ENCODE measurements at regions not wholly inside any gene's neighbourhood (a gene's known extent, or its start where the extent isn't known, plus 50 kb on each side); places are given as distances from the start of the nearest gene placed in this dataset.

DNA sequence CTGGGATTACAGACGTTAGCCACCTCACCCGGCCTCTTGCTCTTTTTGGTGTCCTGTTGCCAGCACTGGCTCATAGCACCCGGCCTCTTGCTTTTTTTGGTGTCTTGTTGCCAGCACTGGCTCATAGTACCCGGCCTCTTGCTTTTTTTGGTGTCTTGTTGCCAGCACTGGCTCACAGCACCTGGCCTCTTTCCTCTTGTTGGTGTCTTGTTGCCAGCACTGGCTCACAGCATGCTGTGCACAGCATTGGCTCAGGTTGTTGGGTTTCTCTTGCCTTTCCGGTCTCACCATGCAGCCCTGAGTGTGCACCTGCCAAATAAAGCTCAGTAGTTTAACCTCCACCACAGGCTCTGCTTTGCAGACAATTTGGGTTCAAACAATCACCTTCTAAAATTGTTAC, 208.2 kb downstream of the THBS2 start:
- DNase-seq: no peak

DNA sequence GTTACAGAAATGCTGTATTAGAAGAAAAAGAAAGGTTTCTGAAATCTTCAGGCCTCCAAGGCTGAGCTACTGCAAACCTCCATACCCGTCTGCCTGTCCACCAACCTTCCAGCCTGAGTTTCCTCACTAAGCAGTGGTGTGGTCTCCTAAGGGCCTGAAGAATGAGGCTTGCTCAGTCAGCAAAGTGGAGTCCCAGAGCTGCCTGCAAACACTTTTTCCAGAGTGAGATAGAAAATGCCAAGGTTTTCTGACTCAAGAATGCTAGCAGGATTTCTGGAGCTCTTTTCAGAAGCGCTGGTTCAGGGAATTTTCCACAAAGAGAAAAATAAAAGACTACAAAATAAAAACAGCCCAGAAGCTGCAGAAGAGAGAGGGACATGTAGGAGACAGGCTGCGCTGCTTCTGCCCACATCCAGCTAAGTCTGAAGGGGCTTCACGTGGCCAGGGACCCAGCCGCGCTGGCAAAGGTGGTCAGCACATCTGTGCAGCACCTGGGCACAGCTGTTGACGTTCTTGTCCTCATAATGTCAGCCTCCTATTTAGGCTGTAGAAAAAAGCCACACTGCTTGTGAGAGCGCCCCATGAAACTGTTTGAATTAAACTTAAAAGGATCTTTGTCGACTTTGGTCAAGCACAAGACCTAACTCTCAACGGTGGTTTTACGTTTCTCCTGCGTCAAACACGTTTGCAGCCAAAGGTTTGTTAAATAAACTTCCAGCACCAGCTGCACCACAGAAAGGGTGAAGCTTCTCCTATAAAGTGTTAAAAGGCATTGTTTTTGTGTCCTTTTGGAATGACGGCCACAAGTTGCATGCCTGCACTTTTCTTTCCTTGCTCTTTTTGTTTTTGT, 209.0 kb downstream of the THBS2 start:
- no peak for DNase-seq

DNA sequence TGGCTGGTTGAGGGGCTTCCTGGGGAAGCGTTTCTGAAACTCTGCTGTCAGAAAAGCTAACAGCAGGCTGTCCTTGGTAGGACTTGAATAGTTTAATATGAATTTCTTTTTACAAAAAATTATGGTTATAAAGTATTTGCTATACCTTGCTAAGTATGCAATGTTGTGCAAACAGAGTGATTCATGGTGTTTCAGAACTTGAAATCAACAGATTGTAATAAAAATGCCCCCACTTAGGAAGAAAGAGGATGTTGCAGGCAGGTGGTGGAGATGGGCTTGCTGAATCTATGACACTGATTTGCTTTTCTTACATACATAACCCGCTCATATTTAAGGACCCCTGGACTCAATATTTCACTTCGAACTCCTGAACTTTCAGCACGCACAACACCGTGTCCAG, 211.6 kb downstream of the THBS2 start:
- DNase-seq: no peak

DNA sequence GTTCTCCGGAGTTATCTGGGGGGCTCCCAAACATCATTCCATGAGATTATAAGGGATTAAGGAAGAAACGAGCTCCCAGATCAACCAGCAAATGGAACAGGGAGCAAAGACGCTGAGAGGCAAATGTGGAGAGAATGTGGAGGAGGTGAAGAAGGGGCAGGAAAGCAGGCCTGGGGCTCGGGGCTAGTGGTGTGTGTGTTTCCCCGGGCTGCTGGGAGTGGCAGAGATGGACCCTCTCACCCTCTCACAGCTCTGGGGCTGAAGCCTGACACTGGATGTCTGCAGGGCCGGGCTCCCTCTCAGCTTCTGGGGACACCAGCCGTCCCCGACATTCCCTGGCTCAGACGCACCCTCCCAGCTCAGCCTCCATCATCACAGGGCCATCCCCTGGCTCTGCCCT, 212.6 kb downstream of the THBS2 start:
- DNase-seq: no peak

DNA sequence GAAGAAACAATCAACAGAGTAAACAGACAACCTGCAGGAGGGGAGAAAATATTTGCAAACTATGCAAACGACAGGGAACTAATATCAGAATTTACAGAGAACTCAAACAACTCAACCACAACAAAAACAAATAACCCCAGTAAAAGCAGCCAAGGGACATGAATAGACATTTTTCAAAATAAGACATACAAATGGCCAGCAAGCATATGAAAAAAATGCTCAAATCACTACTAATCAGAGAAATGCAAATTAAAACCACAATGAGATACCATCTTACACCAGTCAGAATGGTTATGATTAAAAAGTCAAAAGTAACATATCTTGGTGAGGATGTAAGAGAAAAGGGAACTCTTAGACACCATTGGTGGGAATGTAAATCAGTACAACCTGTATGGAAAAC, 215.0 kb downstream of the THBS2 start:
- no peak for DNase-seq

DNA sequence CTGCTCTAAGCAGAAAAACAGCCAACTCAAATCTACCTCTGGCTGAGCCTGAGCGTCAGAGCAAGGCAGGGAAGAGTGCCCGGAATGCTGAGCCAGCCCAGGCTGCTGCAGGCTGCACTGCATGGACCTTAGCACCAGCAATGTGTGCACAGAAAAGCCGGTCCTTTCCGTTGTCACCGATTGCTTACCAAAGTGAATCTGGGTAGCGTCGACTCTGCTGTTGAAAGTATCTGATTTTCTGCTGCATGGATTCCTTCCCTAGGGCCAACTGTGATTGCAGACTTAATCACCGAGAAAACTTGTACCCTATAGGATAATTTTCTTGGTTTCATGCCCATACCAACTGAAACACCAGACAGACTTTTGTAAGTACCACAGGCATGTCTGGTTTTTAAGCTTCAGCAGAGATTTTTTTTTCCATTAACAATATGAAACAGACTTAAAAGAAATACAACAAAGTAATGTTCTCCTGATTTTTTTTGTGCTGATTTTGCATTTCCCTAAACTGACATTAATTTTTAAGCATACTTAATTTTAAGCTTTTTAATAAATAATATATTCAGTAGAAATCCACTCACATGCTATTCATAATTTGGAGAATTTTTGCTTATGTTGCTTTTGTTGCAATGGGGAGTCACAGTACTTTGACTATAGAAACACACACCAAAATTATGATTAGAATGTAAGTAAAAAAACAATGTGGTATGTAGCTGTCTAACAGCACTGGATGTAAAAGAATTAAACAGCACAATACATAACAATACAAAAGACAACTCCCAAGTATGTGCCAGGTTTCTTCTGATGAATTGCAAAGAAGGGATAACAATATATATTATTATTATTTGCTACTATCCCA, 218.0 kb downstream of the THBS2 start:
- no peak for DNase-seq

DNA sequence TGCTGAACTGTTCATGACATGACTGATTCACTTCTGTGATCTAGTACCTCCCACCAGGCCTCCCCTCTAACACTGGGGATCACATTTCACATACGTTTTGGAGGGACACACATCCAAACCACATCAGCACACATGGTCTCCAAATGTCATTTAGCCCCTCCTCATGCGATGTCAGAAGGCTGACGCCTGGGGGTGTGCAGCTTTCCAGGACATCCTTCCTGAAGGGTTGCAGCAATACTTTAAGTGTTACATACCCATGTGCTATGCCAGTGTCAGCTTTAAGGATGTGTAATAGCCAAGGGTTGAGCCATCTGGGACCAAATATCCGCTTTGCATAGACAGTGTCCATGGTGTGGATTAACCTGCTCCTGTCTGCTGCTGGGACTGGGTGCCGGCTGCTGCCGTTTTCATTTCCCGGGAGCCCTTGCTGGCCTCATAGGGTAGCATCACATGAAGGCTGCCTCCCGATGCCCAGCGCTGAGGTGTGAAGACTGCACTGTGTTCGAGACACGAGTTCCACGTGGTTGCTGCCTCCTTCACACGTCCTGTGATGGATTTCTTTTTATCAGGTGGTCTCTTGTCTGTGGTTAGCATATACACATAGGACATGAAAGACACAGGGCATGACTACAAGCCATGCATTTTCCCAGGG, 219.0 kb downstream of the THBS2 start:
- no peak for DNase-seq

DNA sequence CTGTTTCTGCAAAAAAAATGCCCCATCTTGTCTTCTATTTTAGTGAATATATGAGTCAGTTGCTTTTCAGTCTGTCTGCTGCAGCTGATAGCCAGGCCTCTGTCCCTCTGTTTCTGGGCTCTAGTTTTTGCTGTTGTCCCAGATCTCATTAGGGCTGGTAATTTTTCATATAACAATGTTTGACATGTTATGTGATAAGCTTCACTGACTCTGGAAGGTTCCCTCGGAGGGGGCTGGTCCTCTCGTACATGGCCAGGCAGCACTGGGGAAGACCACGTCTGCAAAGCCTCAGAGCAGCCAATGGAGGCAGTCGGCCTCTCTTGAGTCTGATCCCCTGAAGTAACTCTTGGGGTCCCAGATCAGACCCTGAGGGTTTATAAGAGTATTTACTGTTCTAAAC, 223.8 kb downstream of the THBS2 start:
- no peak for DNase-seq

DNA sequence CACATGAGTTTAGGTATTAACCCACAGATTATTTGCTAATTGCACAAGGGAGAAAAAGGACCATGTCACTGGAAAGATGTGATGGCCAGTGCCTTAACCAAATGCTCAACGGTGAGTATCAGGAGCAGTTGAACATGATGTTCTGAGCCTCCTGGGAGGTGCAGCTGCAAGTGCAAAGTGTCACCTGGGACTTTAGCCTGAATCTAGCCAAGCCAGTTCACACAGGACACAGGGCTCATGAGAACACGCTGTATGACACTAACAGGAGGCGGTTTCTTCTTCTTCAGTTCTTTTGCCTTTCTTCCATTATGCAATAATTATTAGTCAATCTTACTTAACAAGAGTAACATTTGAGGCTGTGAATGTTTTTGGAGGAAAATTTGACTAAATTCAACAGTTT, 225.3 kb downstream of the THBS2 start:
- no peak for DNase-seq

DNA sequence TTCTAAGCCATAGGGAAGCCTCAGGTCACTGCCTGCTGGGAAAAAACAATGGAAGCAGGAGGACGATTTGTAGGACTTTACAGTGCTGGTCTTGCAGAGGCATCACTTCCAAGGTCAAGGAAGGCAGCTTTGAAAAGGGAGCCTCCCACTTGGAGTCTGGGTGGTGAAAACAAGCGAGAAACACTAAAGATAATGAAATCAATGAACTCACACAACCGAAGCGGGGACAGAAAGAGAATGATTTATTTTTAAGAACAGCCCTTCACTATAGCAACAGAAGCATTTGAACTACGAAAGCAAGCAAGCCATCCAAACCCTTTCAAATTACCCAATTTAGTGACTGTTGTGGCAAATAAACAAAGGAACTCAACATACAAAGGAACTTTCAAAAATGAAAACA, 227.5 kb downstream of the THBS2 start:
- DNase-seq: peak; percentile 4

DNA sequence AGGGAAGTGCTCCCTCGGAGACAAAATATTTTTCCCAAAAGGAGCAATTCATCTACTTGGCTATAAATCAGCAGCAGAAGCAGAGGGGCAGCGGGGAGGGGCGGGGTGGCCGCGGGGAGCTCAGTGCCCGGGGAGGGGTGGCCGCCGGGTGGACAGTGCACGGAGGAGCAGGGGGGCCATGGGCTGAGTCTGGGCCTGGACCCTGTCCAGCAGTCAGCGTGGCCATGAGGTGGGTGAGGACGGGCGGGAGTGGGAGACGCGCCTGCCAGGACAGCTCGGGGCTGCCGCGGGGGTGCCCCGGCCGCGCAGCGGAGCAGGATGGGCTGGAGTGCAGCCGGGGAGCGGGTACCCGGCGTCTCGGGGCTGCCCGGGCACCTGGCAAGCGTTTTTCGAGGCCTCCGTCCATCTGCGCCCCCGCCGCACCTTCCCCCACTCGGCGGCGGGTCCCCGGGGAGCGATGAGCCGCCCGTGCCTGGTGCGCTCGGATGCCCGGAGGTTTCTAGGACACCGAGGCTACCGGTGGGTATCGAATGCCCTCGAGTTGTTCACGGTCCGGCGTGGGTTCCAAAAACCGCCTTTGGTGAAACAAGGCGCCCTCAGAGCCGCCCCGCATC, 229.5 kb downstream of the THBS2 start:
- no peak for DNase-seq

DNA sequence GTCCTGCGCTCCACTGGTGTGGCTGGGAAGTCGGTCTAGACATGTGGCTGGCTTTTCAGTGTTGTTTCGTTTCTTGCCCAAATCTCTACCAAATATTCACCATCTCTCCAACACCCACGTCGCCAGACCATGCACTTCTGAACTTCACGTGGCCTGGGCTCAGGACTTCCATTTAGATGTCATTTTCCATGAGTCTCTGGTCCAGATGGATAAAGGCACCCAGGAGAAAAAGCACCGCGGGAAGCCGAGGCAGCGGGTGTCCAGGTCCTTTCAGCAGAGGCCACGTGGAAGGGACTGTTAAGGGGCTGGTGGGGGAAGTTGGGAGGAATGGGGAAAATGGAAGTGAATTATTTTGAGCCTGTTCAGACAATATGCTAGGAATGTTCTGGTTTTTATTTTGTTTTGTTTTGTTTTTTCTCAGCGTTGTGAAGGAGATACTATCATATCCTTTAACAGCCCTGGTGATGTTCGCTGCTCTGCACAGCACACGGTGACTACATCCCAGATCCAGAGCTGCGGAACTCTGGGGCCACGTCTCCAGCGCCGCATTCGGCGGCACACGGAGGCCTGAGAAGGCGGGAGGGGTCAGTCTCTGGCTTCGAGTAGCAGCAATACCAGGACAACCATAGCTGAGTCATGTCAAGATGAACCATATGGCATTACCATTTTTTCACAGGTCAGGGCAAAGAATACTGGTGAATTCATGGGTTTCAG, 230.3 kb downstream of the THBS2 start:
- DNase-seq: no peak

DNA sequence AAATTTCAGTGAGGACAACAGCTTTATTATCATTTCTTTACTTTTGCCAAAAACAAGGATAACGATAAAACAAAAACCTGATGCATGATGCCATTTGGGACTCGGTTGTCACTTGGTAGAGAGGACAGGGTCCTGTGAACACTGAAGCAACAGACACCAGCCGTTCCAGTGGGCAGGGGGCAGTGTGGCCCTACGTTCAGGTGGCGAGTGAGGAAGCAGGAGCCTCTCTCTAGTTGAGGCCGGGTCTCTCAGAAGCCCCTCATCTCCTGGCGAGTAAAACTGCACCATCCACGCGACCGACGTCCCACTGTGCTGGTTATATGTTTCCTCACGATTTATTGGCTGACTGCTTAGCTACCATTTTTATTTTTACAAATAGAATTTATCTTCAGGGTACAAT, 231.6 kb downstream of the THBS2 start:
- DNase-seq: no peak

DNA sequence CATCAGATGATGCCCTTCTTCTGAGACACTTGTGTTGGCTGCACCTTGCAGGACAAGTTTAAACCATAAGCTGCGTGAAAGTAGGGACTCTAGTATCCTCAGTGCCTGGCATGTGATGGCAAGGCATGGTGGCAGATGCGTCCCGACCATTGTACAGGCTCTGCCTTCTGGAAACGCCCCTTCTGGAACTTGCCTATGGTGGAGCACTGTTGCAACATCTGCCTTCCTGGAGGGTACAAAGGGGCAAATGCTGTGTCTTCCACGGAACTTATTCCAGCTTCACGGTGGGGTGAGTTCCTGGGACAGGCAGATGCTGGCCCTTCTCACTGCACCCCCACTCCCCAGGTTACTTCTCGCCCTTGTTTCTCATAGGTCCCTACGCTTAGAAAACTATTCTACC, 232.8 kb downstream of the THBS2 start:
- no peak for DNase-seq

DNA sequence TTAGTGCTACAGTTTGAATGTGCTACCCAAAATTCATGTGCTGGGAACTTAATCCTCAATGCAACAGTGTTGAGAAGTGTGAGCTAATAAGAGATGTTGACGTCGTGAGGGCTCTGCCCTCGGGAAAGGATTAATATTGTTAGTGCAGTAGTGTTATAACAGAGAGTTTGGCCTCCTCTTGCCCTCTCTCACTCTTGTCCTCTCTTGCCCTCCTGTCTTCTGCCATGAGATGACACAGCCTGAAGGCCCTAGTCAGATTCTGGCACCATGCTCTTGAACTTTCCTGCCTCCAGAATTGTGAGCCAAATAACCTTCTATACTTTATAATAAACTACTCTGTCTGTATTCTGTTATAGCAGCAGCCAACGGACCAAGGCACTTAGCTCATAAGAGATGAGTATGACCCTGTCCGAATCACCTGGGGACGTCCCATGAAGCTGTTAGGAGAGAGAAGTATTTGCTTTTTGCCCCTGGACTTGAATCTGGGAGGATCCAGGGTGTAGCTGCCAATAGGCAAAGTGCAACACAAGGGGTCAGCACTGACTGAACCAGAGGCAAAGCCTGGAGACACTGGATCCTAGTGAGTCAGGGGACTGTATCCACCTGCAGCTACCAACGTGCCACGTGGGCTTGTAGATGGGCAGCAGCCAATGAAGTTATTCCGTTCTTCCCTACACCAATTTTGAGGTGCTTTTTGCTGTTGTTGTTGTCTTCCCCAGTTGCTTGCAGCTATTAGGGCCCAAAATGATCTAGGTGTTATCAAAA, 233.7 kb downstream of the THBS2 start:
- DNase-seq: no peak

DNA sequence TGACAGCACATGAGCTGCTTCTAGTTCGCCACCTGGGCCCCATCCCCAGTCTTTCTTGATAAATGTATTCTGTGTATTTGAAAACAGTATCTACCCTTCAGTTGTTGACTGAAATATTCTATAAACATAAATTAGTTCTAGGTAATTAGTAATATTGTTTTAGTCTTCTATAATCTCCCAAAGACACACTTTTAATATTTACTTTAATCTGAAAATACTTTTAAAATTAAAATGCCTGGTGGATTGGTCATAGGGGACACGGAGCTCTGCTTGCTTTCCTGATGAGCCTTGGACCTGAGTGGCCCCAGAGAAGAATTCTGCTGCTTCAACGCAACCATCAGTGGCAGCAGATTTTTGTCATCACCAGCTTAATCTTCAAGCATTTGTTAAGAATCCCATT, 234.5 kb downstream of the THBS2 start:
- no peak for DNase-seq

DNA sequence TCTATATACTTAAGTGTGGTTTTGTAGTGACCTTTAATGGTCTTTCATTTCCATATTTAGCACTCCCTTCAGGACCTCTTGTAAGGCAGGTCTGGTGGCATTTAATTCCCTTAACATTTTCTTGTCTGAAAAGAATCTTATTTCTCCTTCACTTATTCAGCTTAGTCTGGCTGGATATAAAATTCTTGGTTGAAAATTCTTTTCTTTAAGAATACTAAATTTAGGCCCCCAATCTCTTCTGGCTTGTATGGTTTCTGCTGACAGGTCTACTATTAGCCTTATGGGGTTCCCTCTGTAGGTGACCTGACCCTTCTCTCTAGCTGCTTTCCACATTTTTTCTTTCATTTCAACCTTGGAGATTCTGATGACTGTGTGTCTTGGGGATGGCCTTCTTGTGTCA, 236.9 kb downstream of the THBS2 start:
- DNase-seq: no peak

DNA sequence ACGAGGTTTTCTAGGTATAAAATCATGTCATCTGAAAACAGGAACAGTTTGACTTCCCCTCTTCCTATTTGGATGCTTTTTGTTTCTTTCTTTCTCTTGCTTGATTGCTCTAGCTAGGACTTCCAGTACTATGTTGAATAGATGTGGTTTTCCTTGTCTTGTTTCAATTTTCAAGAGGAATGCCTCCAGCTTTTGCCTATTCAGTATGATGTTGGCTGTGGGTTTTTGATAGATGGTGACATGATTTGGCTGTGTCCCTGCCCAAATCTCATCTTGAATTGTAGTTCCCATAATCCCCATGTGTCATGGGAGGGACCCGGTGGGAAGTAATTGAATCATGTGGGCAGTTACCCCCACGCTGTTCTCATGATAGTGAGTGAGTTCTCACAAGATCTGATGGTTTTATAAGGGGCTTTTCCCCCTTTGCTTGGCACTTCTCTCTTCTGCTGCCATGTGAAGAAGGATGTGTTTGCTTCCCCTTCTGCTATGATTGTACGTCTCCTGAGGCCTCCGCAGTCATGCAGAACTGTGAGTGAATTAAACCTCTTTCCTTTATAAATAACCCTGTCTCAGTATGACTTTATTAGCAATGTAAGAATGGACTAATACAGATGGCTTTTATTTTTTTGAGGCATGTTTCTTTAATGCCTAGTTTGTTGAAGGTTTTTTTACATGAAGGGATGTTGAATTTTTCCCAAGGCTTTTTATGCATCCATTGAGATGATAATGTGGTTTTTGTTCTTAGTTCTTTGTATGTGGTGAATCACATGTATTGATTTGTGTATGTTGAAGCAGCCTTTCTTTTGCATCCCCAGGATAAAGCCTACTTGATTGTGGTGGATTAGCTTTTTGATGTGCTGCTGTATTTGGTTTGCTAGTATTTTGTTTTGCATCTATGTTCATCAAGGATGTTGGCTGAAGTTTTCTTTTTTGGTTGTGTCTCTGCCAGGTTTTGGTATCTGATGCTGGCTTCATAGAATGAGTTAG, 239.1 kb downstream of the THBS2 start:
- no peak for DNase-seq

DNA sequence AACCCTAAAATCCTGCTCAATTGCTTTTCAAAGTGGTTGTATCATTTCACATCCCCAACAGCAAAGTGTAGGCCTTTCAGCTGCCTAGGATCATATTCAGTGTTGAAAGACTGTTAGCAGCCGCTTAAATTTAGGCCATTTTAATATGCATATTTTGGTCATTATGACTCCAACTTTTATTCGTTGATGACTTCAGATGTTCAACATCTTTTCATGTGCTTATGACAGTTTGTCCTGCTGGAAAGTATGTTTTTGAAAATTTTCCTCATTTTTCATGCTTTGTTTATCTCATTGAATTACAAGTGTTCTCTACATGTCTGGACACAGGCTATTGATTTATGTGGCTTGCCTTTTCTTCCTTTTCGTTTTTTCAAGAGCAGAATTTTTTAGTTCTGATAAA, 244.0 kb downstream of the THBS2 start:
- no peak for DNase-seq

DNA sequence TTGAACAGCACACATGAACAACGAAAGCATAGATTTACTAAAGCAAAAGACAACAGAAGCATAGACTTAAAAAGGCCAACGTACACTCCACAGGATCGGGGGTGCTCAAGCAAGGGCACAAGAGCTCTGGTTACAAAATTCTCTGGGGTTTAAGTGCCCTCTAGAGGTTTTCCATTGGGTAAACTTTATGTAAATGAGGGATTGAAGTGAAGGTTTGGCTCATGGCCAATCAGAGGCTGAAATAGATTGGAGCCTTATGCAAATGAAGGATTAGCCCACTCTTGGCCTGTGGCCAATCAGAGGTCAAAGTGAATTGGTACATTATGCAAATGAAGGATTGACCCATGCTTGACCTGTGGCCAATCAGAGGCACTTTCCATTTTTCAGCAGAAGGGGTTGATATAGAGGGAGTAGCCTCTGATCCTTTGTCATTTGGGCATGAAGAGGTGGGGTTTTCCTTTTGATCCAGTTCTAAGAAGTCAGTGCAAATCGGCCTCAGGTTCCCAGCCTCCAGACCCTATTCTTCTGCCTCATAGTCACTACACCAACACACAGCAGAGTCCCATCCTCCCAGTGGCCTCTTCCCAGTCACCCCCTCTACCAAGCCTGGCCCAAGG, 244.9 kb downstream of the THBS2 start:
- no peak for DNase-seq

All from right kidney (tissue), 1 donor.